Neuronal stem cell (in vitro differentiated cells): ENCODE measurements at regions not wholly inside any gene's neighbourhood (a gene's known extent, or its start where the extent isn't known, plus 50 kb on each side); places are given as distances from the start of the nearest gene placed in this dataset.

Experiments
- DNase-seq: peaks from one replicate; pipeline ENCODE4 v3.0.0-alpha.2; 2013; ENCODE audit warnings: low spot score
- H2AFZ ChIP-seq: one replicate; pipeline ENCODE4 v1.6.1; 2013; ENCODE audit warnings: mild to moderate bottlenecking, low read length, inconsistent platforms
- H2AK5ac ChIP-seq: 2 replicates; pipeline ENCODE4 v1.6.1; 2013; ENCODE audit warnings: low read depth, mild to moderate bottlenecking, inconsistent platforms, low read length, moderate library complexity, mixed read lengths
- H2BK120ac ChIP-seq: 2 replicates; pipeline ENCODE4 v1.6.1; 2013; ENCODE audit warnings: low read depth, mild to moderate bottlenecking, inconsistent platforms, low read length, moderate library complexity, mixed read lengths
- H2BK12ac ChIP-seq: one replicate; pipeline ENCODE4 v1.6.1; 2013; ENCODE audit warnings: low read length, inconsistent platforms
- H2BK15ac ChIP-seq: 2 replicates; pipeline ENCODE4 v1.6.1; 2013; ENCODE audit warnings: mild to moderate bottlenecking, low read length, inconsistent platforms, mixed read lengths
- H2BK5ac ChIP-seq: one replicate; pipeline ENCODE4 v1.6.1; 2013; ENCODE audit warnings: inconsistent platforms, mild to moderate bottlenecking, low read length, moderate library complexity
- H3K14ac ChIP-seq: one replicate; pipeline ENCODE4 v1.6.1; 2013; ENCODE audit warnings: low read length, inconsistent platforms
- H3K18ac ChIP-seq: 2 replicates; pipeline ENCODE4 v1.6.1; 2013; ENCODE audit warnings: low read length, inconsistent platforms
- H3K23ac ChIP-seq: 2 replicates; pipeline ENCODE4 v1.6.1; 2013; ENCODE audit warnings: low read depth, mild to moderate bottlenecking, mixed read lengths, low read length, inconsistent platforms; ENCODE audit not compliant: poor library complexity
- H3K27ac ChIP-seq: replicated peaks from 3 replicates; pipeline ENCODE4 v1.5.1; 2013; ENCODE audit warnings: low read length, inconsistent platforms
- H3K27me3 ChIP-seq, 3 experiments: 2 replicates each; pipeline ENCODE4 v1.6.1; 2013; ENCODE audit warnings: low read length in 3 of 3, mild to moderate bottlenecking in 2 of 3, inconsistent platforms in 1 of 3, low read depth in 1 of 3, mixed read lengths in 1 of 3, moderate library complexity in 1 of 3; ENCODE audit not compliant: control insufficient read depth in 3 of 3, insufficient read depth in 3 of 3
- H3K36me3 ChIP-seq, 2 donors: replicated peaks in 1 of 2; 2 replicates each; pipeline ENCODE4 v1.6.1; 2013; ENCODE audit warnings: low read length in 2 of 2; ENCODE audit not compliant: control insufficient read depth in 2 of 2, insufficient read depth in 2 of 2
- H3K4ac ChIP-seq: 2 replicates; pipeline ENCODE4 v1.6.1; 2013; ENCODE audit warnings: inconsistent platforms, mild to moderate bottlenecking, low read length, moderate library complexity
- H3K4me1 ChIP-seq, 2 donors: 1 replicate in 1 of 2; 2 replicates in 1 of 2; pipeline ENCODE4 v1.6.1; 2013; ENCODE audit warnings: low read length in 2 of 2, low read depth in 1 of 2; ENCODE audit not compliant: control insufficient read depth in 2 of 2, insufficient read depth in 1 of 2
- H3K4me2 ChIP-seq: one replicate; pipeline ENCODE4 v1.6.1; 2013; ENCODE audit warnings: mild to moderate bottlenecking, low read length, inconsistent platforms; ENCODE audit not compliant: insufficient read depth, poor library complexity, severe bottlenecking
- H3K4me3 ChIP-seq, 2 donors: 2 replicates each; pipeline ENCODE4 v1.5.1; 2013; ENCODE audit warnings: low read length in 2 of 2, mild to moderate bottlenecking in 2 of 2, inconsistent platforms in 1 of 2, moderate library complexity in 1 of 2
- H3K79me1 ChIP-seq: one replicate; pipeline ENCODE4 v1.6.1; 2013; ENCODE audit warnings: low read depth, mild to moderate bottlenecking, inconsistent platforms, low read length, moderate library complexity
- H3K9ac ChIP-seq: one replicate; pipeline ENCODE4 v1.6.1; 2013; ENCODE audit warnings: mild to moderate bottlenecking, low read depth, low read length, inconsistent platforms; ENCODE audit not compliant: poor library complexity
- H3K9me3 ChIP-seq, 2 donors: replicated peaks in 1 of 2; 2 replicates each; pipeline versions ENCODE3 to v1.6.1; 2013; ENCODE audit warnings: low read length in 2 of 2, mild to moderate bottlenecking in 2 of 2, inconsistent platforms in 1 of 2, low read depth in 1 of 2, mixed read lengths in 1 of 2, moderate library complexity in 1 of 2; ENCODE audit not compliant: control insufficient read depth in 2 of 2, insufficient read depth in 1 of 2
- H4K8ac ChIP-seq: one replicate; pipeline ENCODE4 v1.6.1; 2013; ENCODE audit warnings: low read depth, mild to moderate bottlenecking, inconsistent platforms, low read length, moderate library complexity
- H4K91ac ChIP-seq: one replicate; pipeline ENCODE4 v1.6.1; 2013; ENCODE audit warnings: low read length, low read depth, mild to moderate bottlenecking, inconsistent platforms; ENCODE audit not compliant: poor library complexity
- WGBS, 2 donors: extraction: QIAGEN DNeasy Blood & Tissue Kit; methylation state at CpG; one replicate each; pipeline ENCODE4 v1.1.7; 2013; ENCODE audit warnings: missing lambda C conversion rate in 2 of 2, mixed read lengths in 1 of 2; ENCODE audit not compliant: insufficient read length in 2 of 2, insufficient replicate concordance in 1 of 2; ENCODE audit errors: extremely low coverage in 2 of 2; 5-methylcytosine and 5-hydroxymethylcytosine counted together

DNA sequence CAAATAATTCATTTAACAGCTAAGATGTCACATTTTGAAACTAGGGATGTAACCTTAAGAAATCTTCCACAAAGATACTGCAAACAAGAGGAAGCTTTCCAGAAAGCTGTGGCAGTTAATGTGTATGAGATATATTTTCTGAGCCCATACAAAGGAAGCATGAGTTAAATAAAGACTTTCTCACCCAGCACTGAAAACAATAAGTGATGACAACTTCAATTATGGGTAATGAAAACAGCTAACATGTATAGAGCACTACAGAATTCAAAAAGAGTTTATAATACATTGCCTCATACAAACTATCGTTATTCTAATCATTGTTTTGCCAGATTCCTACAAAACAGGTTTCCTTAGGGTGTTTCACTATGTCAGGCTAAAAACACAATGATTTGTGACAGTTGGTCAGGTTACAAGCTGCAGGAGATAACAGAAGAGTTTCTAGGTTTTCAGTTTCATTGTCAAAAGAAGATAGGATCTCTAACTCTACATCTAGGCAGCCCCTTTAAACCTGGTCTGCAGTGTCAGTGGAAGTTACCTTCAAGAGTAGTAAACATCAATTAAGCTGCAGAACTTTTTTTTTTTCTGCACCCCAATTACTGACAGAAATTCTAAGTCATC is 618.1 kb upstream of the ADGRL3 start:
- no peak overlapping the region for H2BK15ac ChIP-seq
- H2BK5ac ChIP-seq = no peak overlapping the region
- H3K9me3 ChIP-seq = no peaks in the 10 kb centered on the region
- no peak overlapping the region for H4K91ac ChIP-seq
- no peaks in the 10 kb centered on the region for H3K36me3 ChIP-seq
- no peak overlapping the region for H3K4me2 ChIP-seq
- no peaks in the 10 kb centered on the region for H3K79me1 ChIP-seq
- no peaks in the 10 kb centered on the region for H3K4me1 ChIP-seq
- H2BK12ac ChIP-seq = no peak overlapping the region
- WGBS, 2 donors = no CpG with 5 or more reads among the region's 1 CpG
- peak overlapping the region; percentile 37 for H2AFZ ChIP-seq
- H3K18ac ChIP-seq = no peak overlapping the region
- H2AK5ac ChIP-seq = no peak overlapping the region
- DNase-seq = no peak
- no peak overlapping the region for H2BK120ac ChIP-seq
- no peak overlapping the region for H3K14ac ChIP-seq
- H4K8ac ChIP-seq = no peak overlapping the region
- no peak overlapping the region for H3K27ac ChIP-seq
- H3K9ac ChIP-seq = no peak overlapping the region
- no peaks in the 10 kb centered on the region for H3K27me3 ChIP-seq
- no peak overlapping the region for H3K4ac ChIP-seq
- no peak overlapping the region for H3K4me3 ChIP-seq
- H3K23ac ChIP-seq = no peak overlapping the region

DNA sequence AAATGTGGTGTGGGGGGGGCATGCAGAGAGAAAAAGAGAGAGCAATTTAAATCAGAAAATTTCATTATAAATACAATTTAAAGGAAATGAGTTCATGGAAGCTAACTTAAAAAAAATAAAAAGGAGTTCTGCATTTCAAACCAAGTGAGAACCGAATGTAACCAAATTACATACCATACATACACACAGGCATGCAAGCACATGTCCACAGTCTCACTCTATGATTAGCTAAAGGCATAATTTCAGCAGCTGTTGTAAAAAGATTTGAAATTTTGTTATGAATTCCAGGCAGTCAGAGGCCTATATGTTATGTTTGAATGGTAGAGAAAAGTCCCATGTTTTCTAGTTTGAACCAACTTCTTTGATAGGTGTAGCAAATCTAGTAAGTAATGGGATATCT is 611.6 kb upstream of the ADGRL3 start:
- Histone ChIP-seq H2BK5ac (no peak overlapping the region), H2BK120ac (no peak overlapping the region), H2BK15ac (no peak overlapping the region), H3K27ac (no peak overlapping the region), H3K27me3 (no peaks in the 10 kb centered on the region), H3K36me3 (no peaks in the 10 kb centered on the region), H3K79me1 (no peaks in the 10 kb centered on the region), H2BK12ac (no peak overlapping the region), H3K4me1 (no peaks in the 10 kb centered on the region), H3K18ac (no peak overlapping the region), H3K4me2 (no peak overlapping the region), H3K4ac (no peak overlapping the region), H3K14ac (no peak overlapping the region), H4K8ac (no peak overlapping the region), H2AFZ (no peak overlapping the region), H3K23ac (no peak overlapping the region), H3K9ac (no peak overlapping the region), H3K4me3 (no peak overlapping the region), H4K91ac (no peak overlapping the region), H3K9me3 (no peaks in the 10 kb centered on the region), H2AK5ac (no peak overlapping the region)
- no CpG with 5 or more reads among the region's 1 CpG for WGBS, 2 donors
- no peak for DNase-seq

DNA sequence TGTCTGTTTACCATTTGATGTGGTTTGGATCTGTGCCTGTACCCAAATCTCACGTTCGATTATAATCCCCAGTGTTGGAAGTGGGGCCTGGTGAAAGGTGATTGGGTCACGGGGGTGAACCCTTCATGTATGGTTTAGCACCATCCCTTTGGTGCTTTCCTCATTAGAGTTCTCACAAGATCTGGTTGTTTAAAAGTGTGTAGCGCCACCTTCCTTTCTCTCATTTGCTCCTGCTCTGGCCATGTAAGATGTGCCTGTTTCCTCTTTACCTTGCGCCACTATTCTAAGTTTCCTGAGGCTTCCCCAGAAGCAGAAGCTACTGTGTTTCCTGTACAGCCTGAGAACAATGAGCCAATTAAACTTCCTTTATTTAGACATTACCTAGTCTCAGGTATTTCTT is 610.7 kb upstream of the ADGRL3 start:
- H3K4ac ChIP-seq = no peak overlapping the region
- no peaks in the 10 kb centered on the region for H3K9me3 ChIP-seq
- no CpG with 5 or more reads among the region's 5 CpGs for WGBS, 2 donors
- H3K4me3 ChIP-seq = no peak overlapping the region
- H3K4me1 ChIP-seq = no peaks in the 10 kb centered on the region
- H2BK5ac ChIP-seq = no peak overlapping the region
- H3K14ac ChIP-seq = no peak overlapping the region
- H3K27ac ChIP-seq = no peak overlapping the region
- no peak overlapping the region for H2BK15ac ChIP-seq
- no peak overlapping the region for H2BK12ac ChIP-seq
- no peak overlapping the region for H4K8ac ChIP-seq
- no peaks in the 10 kb centered on the region for H3K27me3 ChIP-seq
- no peak overlapping the region for H3K4me2 ChIP-seq
- no peak overlapping the region for H3K23ac ChIP-seq
- no peaks in the 10 kb centered on the region for H3K79me1 ChIP-seq
- no peak overlapping the region for H2BK120ac ChIP-seq
- H3K36me3 ChIP-seq = no peaks in the 10 kb centered on the region
- H4K91ac ChIP-seq = no peak overlapping the region
- DNase-seq = no peak
- H3K18ac ChIP-seq = no peak overlapping the region
- H2AK5ac ChIP-seq = no peak overlapping the region
- H2AFZ ChIP-seq = no peak overlapping the region
- no peak overlapping the region for H3K9ac ChIP-seq

DNA sequence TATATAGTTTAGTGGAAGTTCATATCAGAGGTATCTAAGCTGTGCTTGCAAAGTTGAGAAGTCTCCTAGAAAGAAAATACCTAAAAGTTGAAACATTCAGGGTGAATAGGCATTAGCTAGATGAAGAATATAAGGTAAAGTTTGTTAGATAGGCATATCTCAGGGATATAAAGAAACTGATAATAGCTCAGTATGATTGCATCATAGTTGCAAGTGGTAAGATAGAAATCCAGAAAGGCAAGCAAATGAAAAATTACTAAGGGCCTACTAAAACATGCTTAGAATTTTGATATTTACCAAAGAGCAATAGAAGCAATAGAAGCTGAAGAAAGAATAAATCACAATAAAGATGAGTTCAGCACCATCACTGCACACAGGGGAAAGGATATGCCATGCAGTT is 610.0 kb upstream of the ADGRL3 start:
- no peaks in the 10 kb centered on the region for H3K9me3 ChIP-seq
- no peak overlapping the region for H3K14ac ChIP-seq
- no peaks in the 10 kb centered on the region for H3K79me1 ChIP-seq
- no peak overlapping the region for H2BK15ac ChIP-seq
- H3K9ac ChIP-seq = no peak overlapping the region
- H2AFZ ChIP-seq = no peak overlapping the region
- no peaks in the 10 kb centered on the region for H3K36me3 ChIP-seq
- no peak overlapping the region for H2AK5ac ChIP-seq
- H3K27me3 ChIP-seq = no peaks in the 10 kb centered on the region
- no peak overlapping the region for H3K18ac ChIP-seq
- H4K8ac ChIP-seq = no peak overlapping the region
- H3K4me3 ChIP-seq = no peak overlapping the region
- no peak overlapping the region for H2BK120ac ChIP-seq
- no peak overlapping the region for H3K27ac ChIP-seq
- no peaks in the 10 kb centered on the region for H3K4me1 ChIP-seq
- no peak overlapping the region for H4K91ac ChIP-seq
- no peak overlapping the region for H2BK5ac ChIP-seq
- H3K4ac ChIP-seq = no peak overlapping the region
- DNase-seq = no peak
- H3K4me2 ChIP-seq = no peak overlapping the region
- no peak overlapping the region for H3K23ac ChIP-seq
- no peak overlapping the region for H2BK12ac ChIP-seq
